GM23338 (cell line): ENCODE measurements at regions not wholly inside any gene's neighbourhood (a gene's known extent, or its start where the extent isn't known, plus 50 kb on each side); places are given as distances from the start of the nearest gene placed in this dataset.

ENCODE experiments used
- ATAC-seq: fragments of 200-7000 bp; cut with Tn5 transposase; 3 replicates; pipeline ENCODE4 v1.9.1; 2020
- DNase-seq: peaks from one replicate; pipeline ENCODE4 v3.0.0-alpha.2; 2015; ENCODE audit warnings: low spot score
- H2AFZ ChIP-seq: fragments of 200-600 bp; sonication (generic); 2 replicates; pipeline ENCODE4 v1.8.0; 2016; ENCODE audit warnings: antibody characterized with exemption, mild to moderate bottlenecking, moderate library complexity
- H3F3A ChIP-seq: fragments of 200-600 bp; sonication (generic); replicated peaks from 2 replicates; pipeline ENCODE4 v1.8.0; 2017; ENCODE audit warnings: antibody characterized with exemption, mixed run types, low read depth
- H3K27ac ChIP-seq: fragments of 200-600 bp; sonication (generic); 2 replicates; pipeline ENCODE4 v1.6.1; 2016; ENCODE audit warnings: low read depth
- H3K27me3 ChIP-seq: fragments of 200-600 bp; sonication (generic); 2 replicates; pipeline ENCODE4 v1.8.0; 2016; ENCODE audit warnings: mild to moderate bottlenecking, mixed run types, moderate library complexity; ENCODE audit not compliant: insufficient read depth
- H3K36me3 ChIP-seq: fragments of 200-600 bp; sonication (generic); 2 replicates; pipeline ENCODE4 v1.8.0; 2016; ENCODE audit warnings: mild to moderate bottlenecking; ENCODE audit not compliant: insufficient read depth
- H3K4me1 ChIP-seq: fragments of 200-600 bp; sonication (generic); 2 replicates; pipeline ENCODE4 v1.8.0; 2016; ENCODE audit warnings: mild to moderate bottlenecking, moderate library complexity; ENCODE audit not compliant: insufficient read depth
- H3K4me2 ChIP-seq: fragments of 200-600 bp; sonication (generic); 2 replicates; pipeline ENCODE4 v1.7.1; 2017; ENCODE audit warnings: mixed run types
- H3K4me3 ChIP-seq: fragments of 200-600 bp; sonication (generic); 2 replicates; pipeline ENCODE4 v1.6.1; 2016; ENCODE audit warnings: mixed run types
- H3K79me2 ChIP-seq: fragments of 200-600 bp; sonication (generic); replicated peaks from 2 replicates; pipeline ENCODE4 v1.8.0; 2017; ENCODE audit warnings: mild to moderate bottlenecking; ENCODE audit not compliant: insufficient read depth
- H3K9me2 ChIP-seq: fragments of 200-600 bp; sonication (generic); 2 replicates; pipeline ENCODE4 v1.8.0; 2017; ENCODE audit not compliant: insufficient read depth
- H4K20me1 ChIP-seq: fragments of 200-600 bp; sonication (generic); replicated peaks from 2 replicates; pipeline ENCODE4 v1.8.0; 2017; ENCODE audit warnings: mild to moderate bottlenecking; ENCODE audit not compliant: insufficient read depth
- H3K27ac Mint-ChIP-seq: 2 replicates; pipeline ENCODE4 v1.8.0; 2020; ENCODE audit warnings: inconsistent platforms, mild to moderate bottlenecking, moderate library complexity, mixed read lengths
- H3K27me3 Mint-ChIP-seq: 3 replicates; pipeline ENCODE4 v1.8.0; 2022; ENCODE audit warnings: low read depth, mild to moderate bottlenecking, moderate library complexity, mixed read lengths, inconsistent platforms; ENCODE audit not compliant: insufficient read depth, poor library complexity
- H3K36me3 Mint-ChIP-seq: 3 replicates; pipeline ENCODE4 v1.8.0; 2021; ENCODE audit warnings: low read depth, mild to moderate bottlenecking, inconsistent platforms, moderate library complexity, mixed read lengths
- H3K4me1 Mint-ChIP-seq: 3 replicates; pipeline ENCODE4 v1.8.0; 2020; ENCODE audit warnings: mild to moderate bottlenecking, inconsistent platforms, mixed read lengths
- H3K4me3 Mint-ChIP-seq: 3 replicates; pipeline ENCODE4 v1.8.0; 2021; ENCODE audit warnings: moderate library complexity, mild to moderate bottlenecking, inconsistent platforms, mixed read lengths
- H3K9me3 Mint-ChIP-seq: 3 replicates; pipeline ENCODE4 v1.8.0; 2020; ENCODE audit warnings: moderate library complexity, mild to moderate bottlenecking, inconsistent platforms, mixed read lengths
- CREB1 ChIP-seq: fragments of 250-450 bp; sonication (Bioruptor Pico); IDR thresholded peaks from 2 replicates; pipeline ENCODE4 v1.5.0; 2020; ENCODE audit warnings: low read depth, mild to moderate bottlenecking, moderate library complexity
- CTCF ChIP-seq, 2 experiments: fragments of 200-600 bp in 1 of 2; sonication (generic) in 1 of 2; conservative IDR thresholded peaks; 2 replicates each; pipeline versions ENCODE4 v1.5.1 to v1.6.1; 2016 to 2017; ENCODE audit warnings: antibody characterized with exemption in 2 of 2, low read depth in 2 of 2, mild to moderate bottlenecking in 2 of 2, moderate library complexity in 1 of 2
- EZH2 ChIP-seq: fragments of 200-600 bp; sonication (generic); IDR thresholded peaks from one replicate; pipeline ENCODE4 v1.8.0; 2017; ENCODE audit warnings: antibody characterized with exemption, mild to moderate bottlenecking, low read depth; ENCODE audit not compliant: unreplicated experiment
- EZH2phosphoT487 ChIP-seq: fragments of 200-600 bp; sonication (generic); IDR thresholded peaks from one replicate; pipeline ENCODE4 v1.8.1; 2018; ENCODE audit warnings: antibody characterized with exemption; ENCODE audit not compliant: unreplicated experiment
- JUNB ChIP-seq: IDR thresholded peaks from one replicate; pipeline ENCODE4 v1.6.1; 2016; ENCODE audit warnings: antibody characterized with exemption; ENCODE audit not compliant: unreplicated experiment
- POLR2AphosphoS5 ChIP-seq: IDR thresholded peaks from 2 replicates; pipeline ENCODE4 v1.6.1; 2016; ENCODE audit warnings: antibody characterized with exemption, low read depth
- REST ChIP-seq: IDR thresholded peaks from one replicate; pipeline ENCODE4 v1.6.1; 2018; ENCODE audit warnings: antibody characterized with exemption; ENCODE audit not compliant: unreplicated experiment
- STAT1 ChIP-seq: IDR thresholded peaks from one replicate; pipeline ENCODE4 v1.6.1; 2016; ENCODE audit warnings: antibody characterized with exemption; ENCODE audit not compliant: unreplicated experiment
- ZNF331 ChIP-seq: fragments of 250-450 bp; sonication (Bioruptor Pico); IDR thresholded peaks from 2 replicates; pipeline ENCODE4 v1.5.0; 2020; ENCODE audit warnings: low read depth, mild to moderate bottlenecking, moderate library complexity
- TF ChIP-seq, protein P1 (sequence below): fragments of 250-450 bp; sonication (Bioruptor Pico); IDR thresholded peaks from 2 replicates; pipeline ENCODE4 v1.5.0; 2020; ENCODE audit warnings: mild to moderate bottlenecking, moderate library complexity

- no peak for TF ChIP-seq REST
- no peak for TF ChIP-seq CREB1 (CRISPR knock-in tag)
- no peak for TF ChIP-seq POLR2AphosphoS5
Measured at GRCh38 chr4:19707876-19708275, 543.8 kb upstream of the SLIT2 start (continued).

DNA sequence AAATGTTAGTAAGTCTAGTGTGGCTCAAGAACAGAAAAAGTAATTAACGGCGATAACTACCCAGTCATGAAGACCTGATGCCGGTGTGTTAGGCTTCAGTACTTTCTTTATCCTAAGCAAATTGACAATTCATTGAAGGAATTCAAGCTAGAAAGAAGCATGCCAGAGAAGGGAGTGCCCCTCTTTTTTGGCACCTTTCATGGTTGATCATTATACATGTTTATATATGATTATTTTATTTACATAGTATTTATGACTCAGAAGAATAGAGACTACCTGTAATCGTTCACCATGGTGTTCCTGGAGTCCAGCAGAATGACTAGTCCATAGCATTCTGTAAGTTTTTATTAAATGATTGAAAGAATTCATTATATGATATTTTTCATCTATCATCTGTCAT is 548.3 kb upstream of the SLIT2 start:
- no peaks in the 10 kb centered on the region for H3K79me2 ChIP-seq
- no peak overlapping the region for H3K27ac Mint-ChIP-seq
- DNase-seq: no peak
- no peaks in the 10 kb centered on the region for H3K36me3 ChIP-seq
- no peak overlapping the region for H3K27ac ChIP-seq
- no peaks in the 10 kb centered on the region for H4K20me1 ChIP-seq
- H3K9me2 ChIP-seq: no peaks in the 10 kb centered on the region
- no peaks in the 10 kb centered on the region for H3K27me3 ChIP-seq
- H3K27me3 Mint-ChIP-seq: no peaks in the 10 kb centered on the region
- no peak overlapping the region for H3K4me3 Mint-ChIP-seq
- H3K36me3 Mint-ChIP-seq: no peaks in the 10 kb centered on the region
- H3K4me1 ChIP-seq: no peaks in the 10 kb centered on the region
- no peak for TF ChIP-seq EZH2
- TF ChIP-seq ZNF331 (CRISPR knock-in tag): no peak
- TF ChIP-seq JUNB: no peak
- TF ChIP-seq CREB1 (CRISPR knock-in tag): no peak
- TF ChIP-seq EZH2phosphoT487: no peak
- no peak for TF ChIP-seq CTCF (conservative IDR thresholded peaks at IDR 0.05; ENCODE audit: low read depth in 2 of 2)
- no peak for TF ChIP-seq STAT1
- TF ChIP-seq, protein P1, sequence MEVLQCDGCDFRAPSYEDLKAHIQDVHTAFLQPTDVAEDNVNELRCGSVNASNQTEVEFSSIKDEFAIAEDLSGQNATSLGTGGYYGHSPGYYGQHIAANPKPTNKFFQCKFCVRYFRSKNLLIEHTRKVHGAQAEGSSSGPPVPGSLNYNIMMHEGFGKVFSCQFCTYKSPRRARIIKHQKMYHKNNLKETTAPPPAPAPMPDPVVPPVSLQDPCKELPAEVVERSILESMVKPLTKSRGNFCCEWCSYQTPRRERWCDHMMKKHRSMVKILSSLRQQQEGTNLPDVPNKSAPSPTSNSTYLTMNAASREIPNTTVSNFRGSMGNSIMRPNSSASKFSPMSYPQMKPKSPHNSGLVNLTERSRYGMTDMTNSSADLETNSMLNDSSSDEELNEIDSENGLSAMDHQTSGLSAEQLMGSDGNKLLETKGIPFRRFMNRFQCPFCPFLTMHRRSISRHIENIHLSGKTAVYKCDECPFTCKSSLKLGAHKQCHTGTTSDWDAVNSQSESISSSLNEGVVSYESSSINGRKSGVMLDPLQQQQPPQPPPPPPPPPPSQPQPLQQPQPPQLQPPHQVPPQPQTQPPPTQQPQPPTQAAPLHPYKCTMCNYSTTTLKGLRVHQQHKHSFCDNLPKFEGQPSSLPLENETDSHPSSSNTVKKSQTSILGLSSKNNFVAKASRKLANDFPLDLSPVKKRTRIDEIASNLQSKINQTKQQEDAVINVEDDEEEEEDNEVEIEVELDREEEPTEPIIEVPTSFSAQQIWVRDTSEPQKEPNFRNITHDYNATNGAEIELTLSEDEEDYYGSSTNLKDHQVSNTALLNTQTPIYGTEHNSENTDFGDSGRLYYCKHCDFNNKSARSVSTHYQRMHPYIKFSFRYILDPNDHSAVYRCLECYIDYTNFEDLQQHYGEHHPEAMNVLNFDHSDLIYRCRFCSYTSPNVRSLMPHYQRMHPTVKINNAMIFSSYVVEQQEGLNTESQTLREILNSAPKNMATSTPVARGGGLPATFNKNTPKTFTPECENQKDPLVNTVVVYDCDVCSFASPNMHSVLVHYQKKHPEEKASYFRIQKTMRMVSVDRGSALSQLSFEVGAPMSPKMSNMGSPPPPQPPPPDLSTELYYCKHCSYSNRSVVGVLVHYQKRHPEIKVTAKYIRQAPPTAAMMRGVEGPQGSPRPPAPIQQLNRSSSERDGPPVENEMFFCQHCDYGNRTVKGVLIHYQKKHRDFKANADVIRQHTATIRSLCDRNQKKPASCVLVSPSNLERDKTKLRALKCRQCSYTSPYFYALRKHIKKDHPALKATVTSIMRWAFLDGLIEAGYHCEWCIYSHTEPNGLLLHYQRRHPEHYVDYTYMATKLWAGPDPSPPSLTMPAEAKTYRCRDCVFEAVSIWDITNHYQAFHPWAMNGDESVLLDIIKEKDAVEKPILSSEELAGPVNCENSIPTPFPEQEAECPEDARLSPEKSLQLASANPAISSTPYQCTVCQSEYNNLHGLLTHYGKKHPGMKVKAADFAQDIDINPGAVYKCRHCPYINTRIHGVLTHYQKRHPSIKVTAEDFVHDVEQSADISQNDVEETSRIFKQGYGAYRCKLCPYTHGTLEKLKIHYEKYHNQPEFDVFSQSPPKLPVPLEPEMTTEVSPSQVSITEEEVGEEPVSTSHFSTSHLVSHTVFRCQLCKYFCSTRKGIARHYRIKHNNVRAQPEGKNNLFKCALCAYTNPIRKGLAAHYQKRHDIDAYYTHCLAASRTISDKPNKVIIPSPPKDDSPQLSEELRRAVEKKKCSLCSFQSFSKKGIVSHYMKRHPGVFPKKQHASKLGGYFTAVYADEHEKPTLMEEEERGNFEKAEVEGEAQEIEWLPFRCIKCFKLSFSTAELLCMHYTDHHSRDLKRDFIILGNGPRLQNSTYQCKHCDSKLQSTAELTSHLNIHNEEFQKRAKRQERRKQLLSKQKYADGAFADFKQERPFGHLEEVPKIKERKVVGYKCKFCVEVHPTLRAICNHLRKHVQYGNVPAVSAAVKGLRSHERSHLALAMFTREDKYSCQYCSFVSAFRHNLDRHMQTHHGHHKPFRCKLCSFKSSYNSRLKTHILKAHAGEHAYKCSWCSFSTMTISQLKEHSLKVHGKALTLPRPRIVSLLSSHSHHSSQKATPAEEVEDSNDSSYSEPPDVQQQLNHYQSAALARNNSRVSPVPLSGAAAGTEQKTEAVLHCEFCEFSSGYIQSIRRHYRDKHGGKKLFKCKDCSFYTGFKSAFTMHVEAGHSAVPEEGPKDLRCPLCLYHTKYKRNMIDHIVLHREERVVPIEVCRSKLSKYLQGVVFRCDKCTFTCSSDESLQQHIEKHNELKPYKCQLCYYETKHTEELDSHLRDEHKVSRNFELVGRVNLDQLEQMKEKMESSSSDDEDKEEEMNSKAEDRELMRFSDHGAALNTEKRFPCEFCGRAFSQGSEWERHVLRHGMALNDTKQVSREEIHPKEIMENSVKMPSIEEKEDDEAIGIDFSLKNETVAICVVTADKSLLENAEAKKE (CRISPR knock-in tag): no peak
- no peak overlapping the region for H2AFZ ChIP-seq
- no peak overlapping the region for H3K4me3 ChIP-seq
- no peak overlapping the region for H3K4me2 ChIP-seq
- no peak for ATAC-seq
- no peaks in the 10 kb centered on the region for H3K4me1 Mint-ChIP-seq
- H3F3A ChIP-seq: no peaks in the 10 kb centered on the region
- H3K9me3 Mint-ChIP-seq: no peaks in the 10 kb centered on the region
